NT2/D1 (cell line): ENCODE measurements at regions not wholly inside any gene's neighbourhood (a gene's known extent, or its start where the extent isn't known, plus 50 kb on each side); places are given as distances from the start of the nearest gene placed in this dataset.

ENCODE experiments used
- DNase-seq: peaks from one replicate; pipeline ENCODE4 v3.0.0-alpha.2; 2011; ENCODE audit warnings: low read depth, low spot score
- H3K27me3 ChIP-seq: 2 replicates; pipeline ENCODE4 v1.6.0; 2011; ENCODE audit warnings: mild to moderate bottlenecking; ENCODE audit not compliant: insufficient read length, insufficient read depth
- H3K36me3 ChIP-seq: 2 replicates; pipeline ENCODE4 v1.6.1; 2011; ENCODE audit warnings: mild to moderate bottlenecking, low read length, mixed read lengths; ENCODE audit not compliant: insufficient read depth, insufficient read length
- H3K4me1 ChIP-seq: 2 replicates; pipeline ENCODE4 v1.5.1; 2011; ENCODE audit not compliant: insufficient read depth, insufficient read length
- H3K4me3 ChIP-seq: 2 replicates; pipeline ENCODE4 v1.5.1; 2011; ENCODE audit warnings: low read depth; ENCODE audit not compliant: insufficient read length
- H3K9ac ChIP-seq: 2 replicates; pipeline ENCODE4 v1.6.0; 2011; ENCODE audit warnings: low read depth; ENCODE audit not compliant: insufficient read length
- H3K9me3 ChIP-seq: 2 replicates; pipeline ENCODE4 v1.5.1; 2011; ENCODE audit warnings: mild to moderate bottlenecking, low read length; ENCODE audit not compliant: insufficient read depth
- SUZ12 ChIP-seq: IDR thresholded peaks from 2 replicates; pipeline ENCODE4 v1.6.1; 2011; ENCODE audit not compliant: insufficient read length, insufficient read depth; ENCODE audit errors: extremely low read depth
- YY1 ChIP-seq: IDR thresholded peaks from 2 replicates; pipeline ENCODE4 v1.6.1; 2011; ENCODE audit not compliant: insufficient read length, insufficient read depth
- ZNF274 ChIP-seq: IDR thresholded peaks from 2 replicates; pipeline ENCODE4 v1.6.1; 2011; ENCODE audit warnings: mild to moderate bottlenecking, low read depth, low read length

DNA sequence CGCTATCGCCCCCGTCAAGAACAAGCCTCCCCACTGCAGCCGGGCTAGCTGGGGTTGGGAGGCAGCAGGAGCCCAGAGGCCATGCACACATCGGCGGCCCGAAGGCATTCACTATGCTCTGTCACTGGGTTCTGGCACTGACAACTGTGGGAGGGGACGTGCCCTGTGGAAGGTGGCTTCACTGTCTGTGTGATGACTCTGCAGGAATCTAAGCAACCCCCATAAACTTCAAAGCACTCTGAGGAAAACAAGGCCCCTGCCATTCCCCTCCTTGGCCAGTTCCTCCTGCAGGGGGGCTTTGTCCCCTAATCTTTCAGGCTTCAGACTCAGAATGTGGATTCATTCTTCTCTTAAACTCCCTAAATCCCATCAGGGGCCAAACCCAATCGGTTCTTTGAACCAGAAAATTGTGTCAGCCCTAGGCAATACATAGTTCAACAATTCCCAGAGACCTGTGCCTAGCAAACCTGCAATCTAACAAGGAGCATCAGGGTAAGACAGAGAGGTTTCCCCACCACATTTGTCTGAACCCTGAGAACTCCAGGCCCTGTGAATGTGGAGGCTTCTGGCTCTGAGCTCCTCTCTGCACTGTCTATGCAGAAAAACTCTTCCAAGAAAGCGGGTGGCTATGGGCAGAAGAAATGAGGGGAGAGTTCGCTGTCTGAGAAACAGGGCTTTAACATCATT lies 1477.2 kb downstream of the TBC1D22A start:
- Histone ChIP-seq H3K9ac (peak overlapping the region; percentile 15), H3K27me3 (peaks cover 9% of the 10 kb centered on the region), H3K36me3 (no peaks in the 10 kb centered on the region), H3K9me3 (peaks cover 6% of the 10 kb centered on the region; the same call in 1 of the 2 replicates), H3K4me1 (peaks cover 7% of the 10 kb centered on the region), H3K4me3 (no peak overlapping the region)
- peak; percentile 59 for DNase-seq
- TF ChIP-seq SUZ12 (no peak), YY1 (no peak), ZNF274 (no peak)

DNA sequence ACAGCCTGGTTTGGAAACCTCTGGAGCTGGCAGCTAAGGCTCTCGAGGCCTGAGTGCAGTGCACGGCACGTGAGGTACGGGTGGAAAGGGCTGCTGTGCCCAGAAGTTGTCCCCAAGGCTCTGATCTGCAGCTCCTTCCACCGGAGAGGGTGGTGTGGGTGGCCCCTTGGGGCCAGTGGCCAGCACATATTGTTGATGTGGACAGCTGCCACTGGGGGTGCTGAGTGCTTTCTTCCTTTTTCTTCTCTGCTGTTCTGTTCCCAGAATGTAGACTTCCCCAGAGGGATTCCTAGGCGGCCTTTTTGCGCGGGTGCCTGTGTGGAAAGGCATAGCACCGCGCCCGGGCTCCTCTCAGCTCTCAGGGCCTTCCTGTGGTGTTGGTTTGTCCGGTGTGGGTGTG lies 1476.5 kb downstream of the TBC1D22A start:
- Histone ChIP-seq H3K27me3 (peaks cover 9% of the 10 kb centered on the region), H3K36me3 (no peaks in the 10 kb centered on the region)
- no peak for DNase-seq

DNA sequence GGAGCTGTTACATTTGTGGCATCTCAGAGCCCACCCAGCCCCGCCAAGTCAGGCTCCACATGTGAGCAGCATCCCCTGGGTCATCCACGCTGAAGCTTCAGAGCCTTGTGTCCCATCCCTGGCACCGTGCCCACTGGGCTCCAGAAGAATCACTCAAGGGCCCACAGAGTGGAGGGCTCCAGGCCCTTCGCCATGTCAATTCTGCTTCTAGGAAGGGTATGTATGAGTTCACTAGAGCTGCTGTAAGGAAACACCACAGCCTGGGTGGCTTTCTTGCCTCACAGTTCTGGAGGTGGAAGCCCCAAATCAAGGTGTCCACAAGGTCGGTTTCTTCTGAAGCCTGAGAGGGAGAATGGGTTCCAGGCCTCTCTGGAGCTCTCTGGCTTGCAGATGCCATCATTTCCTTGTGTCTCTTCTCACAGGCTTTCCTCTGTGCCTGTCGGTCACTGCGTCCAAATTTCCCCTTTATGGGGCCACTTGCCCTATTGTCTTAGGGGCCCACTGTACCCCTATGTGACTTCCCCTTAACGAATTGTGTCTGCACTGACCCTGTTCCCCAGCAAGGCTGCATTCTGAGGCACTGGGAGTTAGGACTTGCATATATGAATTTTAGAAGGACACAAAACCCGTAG lies 1476.0 kb downstream of the TBC1D22A start:
- Histone ChIP-seq H3K4me3 (no peak overlapping the region), H3K4me1 (peaks cover 7% of the 10 kb centered on the region), H3K36me3 (no peaks in the 10 kb centered on the region), H3K27me3 (peaks cover 9% of the 10 kb centered on the region), H3K9me3 (peaks cover 6% of the 10 kb centered on the region; the same call in 1 of the 2 replicates), H3K9ac (peak overlapping the region; percentile 15)
- no peak for DNase-seq
- no peak for TF ChIP-seq SUZ12

More for the DNA sequence above, 1476.5 kb downstream of the TBC1D22A start:
- no peak for TF ChIP-seq ZNF274
- no peak for TF ChIP-seq YY1
- no peak for TF ChIP-seq SUZ12
- H3K9me3 ChIP-seq, result peaks cover 6% of the 10 kb centered on the region; the same call in 1 of the 2 replicates
- H3K4me3 ChIP-seq, result no peak overlapping the region
- peak overlapping the region; percentile 15 for H3K9ac ChIP-seq
- peaks cover 7% of the 10 kb centered on the region for H3K4me1 ChIP-seq

DNA sequence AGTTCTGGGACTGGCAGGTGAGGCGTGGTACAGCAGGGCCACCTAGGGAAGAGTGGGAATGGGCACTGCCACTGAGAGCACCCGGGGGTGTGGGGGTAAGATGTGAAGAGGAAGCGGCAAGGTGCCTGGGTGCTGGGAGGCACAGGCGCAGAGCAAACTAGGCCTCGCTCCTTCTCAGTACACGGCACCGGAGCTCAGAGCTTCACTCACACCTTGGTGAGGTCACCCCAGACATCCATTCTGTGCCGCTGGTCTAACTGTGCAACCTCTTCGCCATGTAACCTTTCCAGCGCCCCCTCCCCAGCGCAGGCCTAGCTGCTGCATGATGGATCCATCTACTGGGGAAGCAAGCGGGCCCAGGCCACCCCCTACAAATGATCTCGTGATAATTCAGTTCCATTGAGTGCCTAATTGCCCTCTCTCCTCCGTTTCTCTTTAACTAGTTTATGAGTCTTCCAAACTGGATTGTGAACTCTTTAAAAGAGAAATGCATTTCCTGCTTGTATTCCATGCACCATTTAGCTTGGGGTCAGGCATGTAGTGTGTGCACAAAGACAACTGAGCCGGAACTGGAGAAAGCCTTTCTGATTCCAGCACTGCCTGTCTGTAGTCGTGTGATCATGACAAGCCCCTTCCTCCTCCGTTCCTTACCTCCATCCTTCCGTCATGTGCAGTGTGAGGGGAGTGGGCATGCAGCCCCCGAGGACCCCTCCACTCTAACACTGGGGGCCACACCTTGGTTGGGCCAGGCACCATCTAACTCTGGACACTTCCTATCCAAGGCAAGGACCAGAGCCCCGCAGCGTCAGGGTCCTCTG lies 1475.2 kb downstream of the TBC1D22A start:
- H3K36me3 ChIP-seq, result no peaks in the 10 kb centered on the region
- no peak for TF ChIP-seq SUZ12
- TF ChIP-seq ZNF274, result no peak
- TF ChIP-seq YY1, result no peak
- DNase-seq, result no peak

DNA sequence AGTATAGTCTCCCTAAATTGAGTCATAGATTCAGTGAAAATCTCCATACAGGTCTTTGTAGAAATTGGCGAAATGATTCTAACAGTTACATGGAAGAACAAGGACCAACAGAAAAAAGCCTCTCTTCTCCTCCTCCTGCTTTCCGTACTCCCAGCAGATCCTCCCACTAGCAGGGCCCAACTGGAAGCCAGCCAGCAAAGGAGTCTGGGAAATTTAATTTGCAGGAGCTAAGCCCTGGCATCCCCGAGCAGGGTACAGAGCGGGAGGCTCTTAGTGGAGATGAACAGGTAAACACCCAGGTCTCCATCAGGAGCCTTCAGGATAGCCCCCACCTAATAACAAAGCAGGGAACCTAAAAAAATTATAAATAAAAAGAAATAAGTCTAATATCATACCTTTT lies 1473.8 kb downstream of the TBC1D22A start:
- no peak for DNase-seq
- Histone ChIP-seq H3K9me3 (peaks cover 15% of the 10 kb centered on the region; the same call in 1 of the 2 replicates), H3K27me3 (peaks cover 9% of the 10 kb centered on the region), H3K9ac (no peak overlapping the region), H3K4me1 (peaks cover 7% of the 10 kb centered on the region), H3K36me3 (no peaks in the 10 kb centered on the region), H3K4me3 (no peak overlapping the region)
- no peak for TF ChIP-seq ZNF274
- TF ChIP-seq YY1, result no peak
- TF ChIP-seq SUZ12, result no peak

More for the DNA sequence above, 1475.2 kb downstream of the TBC1D22A start:
- peaks cover 7% of the 10 kb centered on the region for H3K4me1 ChIP-seq
- H3K9ac ChIP-seq, result no peak overlapping the region
- H3K9me3 ChIP-seq, result peaks cover 9% of the 10 kb centered on the region; the same call in 1 of the 2 replicates
- H3K4me3 ChIP-seq, result no peak overlapping the region
- H3K27me3 ChIP-seq, result peaks cover 9% of the 10 kb centered on the region

DNA sequence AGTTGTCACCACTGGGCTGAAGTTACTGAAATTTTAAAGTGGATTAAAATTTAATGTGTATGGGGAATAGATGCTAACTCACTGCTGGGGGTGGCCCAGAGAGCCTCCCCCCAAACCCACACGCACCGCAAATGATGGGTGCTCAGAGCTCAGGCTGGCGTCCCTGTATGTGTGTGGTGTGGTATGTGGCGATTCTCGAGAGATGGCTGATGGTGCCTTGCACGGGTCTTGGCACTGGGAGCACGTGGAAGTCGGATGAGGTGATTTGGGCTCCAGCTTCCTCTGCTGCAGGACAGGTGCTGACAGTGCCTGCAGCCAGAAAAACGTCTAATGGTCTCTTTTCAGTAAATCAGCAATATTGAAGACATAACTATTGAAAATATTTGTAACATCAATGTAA lies 1473.3 kb downstream of the TBC1D22A start:
- Histone ChIP-seq H3K36me3 (no peaks in the 10 kb centered on the region), H3K4me1 (peaks cover 5% of the 10 kb centered on the region), H3K4me3 (no peak overlapping the region), H3K27me3 (peaks cover 9% of the 10 kb centered on the region), H3K9me3 (peaks cover 15% of the 10 kb centered on the region; the same call in 1 of the 2 replicates), H3K9ac (no peak overlapping the region)
- no peak for DNase-seq
- no peak for TF ChIP-seq SUZ12
- no peak for TF ChIP-seq ZNF274

DNA sequence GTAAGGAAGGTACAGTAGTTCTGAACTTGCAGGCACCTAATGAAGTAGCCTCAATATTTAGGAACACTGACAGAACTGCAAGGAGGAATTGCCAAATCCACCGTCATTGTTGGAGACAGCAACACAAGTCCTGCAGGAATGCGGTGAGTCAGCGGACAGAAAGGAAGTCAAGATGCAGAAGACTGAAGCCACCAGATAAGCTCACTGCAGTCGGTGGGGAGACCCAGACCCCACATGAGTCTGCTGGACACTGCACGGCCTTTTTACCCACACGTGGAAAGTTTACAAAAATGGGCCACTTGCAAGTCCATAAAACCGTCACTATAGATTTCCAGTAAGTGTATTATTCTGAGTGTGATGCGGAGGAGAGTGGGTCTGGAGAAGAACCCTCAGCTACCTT lies 1471.6 kb downstream of the TBC1D22A start:
- TF ChIP-seq YY1 (no peak), SUZ12 (no peak), ZNF274 (no peak)
- peaks cover 15% of the 10 kb centered on the region; the same call in 1 of the 2 replicates for H3K9me3 ChIP-seq
- H3K9ac ChIP-seq, result no peak overlapping the region
- H3K27me3 ChIP-seq, result peaks cover 9% of the 10 kb centered on the region
- H3K36me3 ChIP-seq, result no peaks in the 10 kb centered on the region
- H3K4me1 ChIP-seq, result no peaks in the 10 kb centered on the region
- no peak overlapping the region for H3K4me3 ChIP-seq
- DNase-seq, result no peak
